Loucy (cell line): ENCODE measurements at regions not wholly inside any gene's neighbourhood (a gene's known extent, or its start where the extent isn't known, plus 50 kb on each side); places are given as distances from the start of the nearest gene placed in this dataset.

Experiments
- CTCF ChIP-seq: fragments of 200-600 bp; sonication (generic); conservative IDR thresholded peaks from 2 replicates; pipeline ENCODE4 v1.5.1; 2014; ENCODE audit warnings: mild to moderate bottlenecking, antibody characterized with exemption, low read length
- EZH2phosphoT487 ChIP-seq: fragments of 200-600 bp; IDR thresholded peaks from 2 replicates; pipeline ENCODE4 v1.6.1; 2018; ENCODE audit warnings: antibody characterized with exemption, mild to moderate bottlenecking, moderate library complexity, borderline replicate concordance

GRCh38 chr18:47632970-47633635 is 297.4 kb downstream of the SMAD2 start:
- TF ChIP-seq CTCF, result no peak
- TF ChIP-seq EZH2phosphoT487, result no peak
